GM12878 (cell line): ENCODE measurements at regions not wholly inside any gene's neighbourhood (a gene's known extent, or its start where the extent isn't known, plus 50 kb on each side); places are given as distances from the start of the nearest gene placed in this dataset.

Experiments used
- BHLHE40 ChIP-seq, 2 experiments: fragments of 450-650 bp in 1 of 2; IDR thresholded peaks; 2 replicates each; pipeline ENCODE4 v1.6.1; 2011 to 2017; ENCODE audit warnings: low read depth in 2 of 2, borderline replicate concordance in 1 of 2, improper control_type of control experiment in 1 of 2, low read length in 1 of 2, mild to moderate bottlenecking in 1 of 2
- CTCF ChIP-seq, 3 experiments: IDR thresholded peaks in 2 of 3; conservative IDR thresholded peaks in 1 of 3; 2 replicates each; pipeline ENCODE4 v1.5.1; 2011; ENCODE audit warnings: low read depth in 3 of 3, low read length in 3 of 3, mild to moderate bottlenecking in 3 of 3, control low read depth in 2 of 3, moderate library complexity in 2 of 3, inconsistent platforms in 1 of 3, mixed read lengths in 1 of 3; ENCODE audit not compliant: control insufficient read depth in 2 of 3, insufficient read depth in 1 of 3; ENCODE audit errors: extremely low read depth in 1 of 3
- EZH2 ChIP-seq: IDR thresholded peaks from 2 replicates; pipeline ENCODE4 v1.6.1; 2012; ENCODE audit warnings: low read depth, mild to moderate bottlenecking, control low read depth, inconsistent platforms, low read length, borderline replicate concordance; ENCODE audit not compliant: control insufficient read depth
- HDAC2 ChIP-seq: fragments of 200-600 bp; sonication (generic); IDR thresholded peaks from 2 replicates; pipeline ENCODE4 v1.6.1; 2017
- HDAC6 ChIP-seq: fragments of 200-600 bp; sonication (generic); IDR thresholded peaks from one replicate; pipeline ENCODE4 v1.8.0; 2017; ENCODE audit warnings: antibody characterized with exemption; ENCODE audit not compliant: unreplicated experiment
- PAX5 ChIP-seq: IDR thresholded peaks from 2 replicates; pipeline ENCODE4 v1.6.1; 2011; ENCODE audit warnings: low read depth, low read length, borderline replicate concordance
- SIN3A ChIP-seq: IDR thresholded peaks from 2 replicates; pipeline ENCODE4 v1.6.1; 2012; ENCODE audit warnings: low read depth, low read length, improper control_type of control experiment
- USF1 ChIP-seq: IDR thresholded peaks from 2 replicates; pipeline ENCODE4 v1.6.1; 2011; ENCODE audit warnings: borderline replicate concordance, low read depth, mild to moderate bottlenecking, moderate library complexity, mixed read lengths, low read length; ENCODE audit not compliant: insufficient read depth; ENCODE audit errors: extremely low read length
- YY1 ChIP-seq: IDR thresholded peaks from 2 replicates; pipeline ENCODE4 v1.6.1; 2011; ENCODE audit warnings: low read depth, mild to moderate bottlenecking, low read length
- ZNF384 ChIP-seq: IDR thresholded peaks from 2 replicates; pipeline ENCODE4 v1.6.1; 2012; ENCODE audit warnings: low read depth, mild to moderate bottlenecking, low read length, improper control_type of control experiment, borderline replicate concordance
- TF ChIP-seq, protein P1 (sequence below): fragments of 450-650 bp; IDR thresholded peaks from 2 replicates; pipeline ENCODE4 v1.6.1; 2017; ENCODE audit warnings: mild to moderate bottlenecking, moderate library complexity
- TF ChIP-seq, protein P2 (sequence below): fragments of 450-650 bp; IDR thresholded peaks from 2 replicates; pipeline ENCODE4 v1.6.1; 2016; ENCODE audit warnings: mild to moderate bottlenecking

DNA sequence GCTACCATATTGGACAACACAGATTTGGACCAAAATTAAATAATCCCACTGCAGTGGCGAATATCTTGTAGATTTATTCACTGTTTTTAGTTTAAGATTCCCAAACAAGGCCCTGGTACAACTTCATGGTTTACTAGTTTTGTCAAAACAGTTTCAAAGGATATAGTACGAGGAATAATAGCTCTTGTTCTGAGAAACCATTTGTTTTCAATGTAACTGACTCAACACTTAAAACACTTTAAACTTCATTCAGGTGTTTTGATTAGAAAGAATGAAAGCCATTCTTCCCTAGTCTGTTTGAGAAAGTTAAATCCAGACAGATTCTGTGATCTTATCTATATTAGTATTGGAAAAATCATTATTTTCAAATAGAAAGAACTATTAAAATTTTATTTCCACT lies 276.4 kb upstream of the MKLN1 start:
- TF ChIP-seq USF1 = no peak
- TF ChIP-seq PAX5 = no peak
- TF ChIP-seq, protein P1, sequence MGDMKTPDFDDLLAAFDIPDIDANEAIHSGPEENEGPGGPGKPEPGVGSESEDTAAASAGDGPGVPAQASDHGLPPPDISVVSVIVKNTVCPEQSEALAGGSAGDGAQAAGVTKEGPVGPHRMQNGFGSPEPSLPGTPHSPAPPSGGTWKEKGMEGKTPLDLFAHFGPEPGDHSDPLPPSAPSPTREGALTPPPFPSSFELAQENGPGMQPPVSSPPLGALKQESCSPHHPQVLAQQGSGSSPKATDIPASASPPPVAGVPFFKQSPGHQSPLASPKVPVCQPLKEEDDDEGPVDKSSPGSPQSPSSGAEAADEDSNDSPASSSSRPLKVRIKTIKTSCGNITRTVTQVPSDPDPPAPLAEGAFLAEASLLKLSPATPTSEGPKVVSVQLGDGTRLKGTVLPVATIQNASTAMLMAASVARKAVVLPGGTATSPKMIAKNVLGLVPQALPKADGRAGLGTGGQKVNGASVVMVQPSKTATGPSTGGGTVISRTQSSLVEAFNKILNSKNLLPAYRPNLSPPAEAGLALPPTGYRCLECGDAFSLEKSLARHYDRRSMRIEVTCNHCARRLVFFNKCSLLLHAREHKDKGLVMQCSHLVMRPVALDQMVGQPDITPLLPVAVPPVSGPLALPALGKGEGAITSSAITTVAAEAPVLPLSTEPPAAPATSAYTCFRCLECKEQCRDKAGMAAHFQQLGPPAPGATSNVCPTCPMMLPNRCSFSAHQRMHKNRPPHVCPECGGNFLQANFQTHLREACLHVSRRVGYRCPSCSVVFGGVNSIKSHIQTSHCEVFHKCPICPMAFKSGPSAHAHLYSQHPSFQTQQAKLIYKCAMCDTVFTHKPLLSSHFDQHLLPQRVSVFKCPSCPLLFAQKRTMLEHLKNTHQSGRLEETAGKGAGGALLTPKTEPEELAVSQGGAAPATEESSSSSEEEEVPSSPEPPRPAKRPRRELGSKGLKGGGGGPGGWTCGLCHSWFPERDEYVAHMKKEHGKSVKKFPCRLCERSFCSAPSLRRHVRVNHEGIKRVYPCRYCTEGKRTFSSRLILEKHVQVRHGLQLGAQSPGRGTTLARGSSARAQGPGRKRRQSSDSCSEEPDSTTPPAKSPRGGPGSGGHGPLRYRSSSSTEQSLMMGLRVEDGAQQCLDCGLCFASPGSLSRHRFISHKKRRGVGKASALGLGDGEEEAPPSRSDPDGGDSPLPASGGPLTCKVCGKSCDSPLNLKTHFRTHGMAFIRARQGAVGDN = no peak
- no peak for TF ChIP-seq CTCF (IDR thresholded peaks at IDR 0.05 in 2 of 3, conservative IDR thresholded peaks at IDR 0.05 in 1 of 3; ENCODE audit: control insufficient read depth in 2 of 3, extremely low read depth in 1 of 3, insufficient read depth in 1 of 3, low read depth in 3 of 3, low read length in 3 of 3)
- TF ChIP-seq ZNF384 = no peak
- TF ChIP-seq YY1 = no peak
- TF ChIP-seq HDAC2 = no peak
- TF ChIP-seq EZH2 = no peak
- TF ChIP-seq SIN3A = no peak
- TF ChIP-seq HDAC6 = no peak
- TF ChIP-seq, protein P2, sequence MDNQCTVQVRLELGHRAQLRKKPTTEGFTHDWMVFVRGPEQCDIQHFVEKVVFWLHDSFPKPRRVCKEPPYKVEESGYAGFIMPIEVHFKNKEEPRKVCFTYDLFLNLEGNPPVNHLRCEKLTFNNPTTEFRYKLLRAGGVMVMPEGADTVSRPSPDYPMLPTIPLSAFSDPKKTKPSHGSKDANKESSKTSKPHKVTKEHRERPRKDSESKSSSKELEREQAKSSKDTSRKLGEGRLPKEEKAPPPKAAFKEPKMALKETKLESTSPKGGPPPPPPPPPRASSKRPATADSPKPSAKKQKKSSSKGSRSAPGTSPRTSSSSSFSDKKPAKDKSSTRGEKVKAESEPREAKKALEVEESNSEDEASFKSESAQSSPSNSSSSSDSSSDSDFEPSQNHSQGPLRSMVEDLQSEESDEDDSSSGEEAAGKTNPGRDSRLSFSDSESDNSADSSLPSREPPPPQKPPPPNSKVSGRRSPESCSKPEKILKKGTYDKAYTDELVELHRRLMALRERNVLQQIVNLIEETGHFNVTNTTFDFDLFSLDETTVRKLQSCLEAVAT = no peak
- no peak for TF ChIP-seq BHLHE40 (IDR thresholded peaks at IDR 0.05; ENCODE audit: borderline replicate concordance in 1 of 2, low read depth in 2 of 2, low read length in 1 of 2)
